ENCODE measurements at regions not wholly inside any gene's neighbourhood (a gene's known extent, or its start where the extent isn't known, plus 50 kb on each side); places are given as distances from the start of the nearest gene placed in this dataset.

- no peak for DNase-seq (ENCODE audit: low spot score)
These were observed 369.7 kb downstream of the MN1 start for GRCh38 chr22:27431896-27432295.

GRCh38 chr22:27433099-27433498 lies 368.5 kb downstream of the MN1 start:
- DNase-seq (ENCODE audit: low spot score): no peak

GRCh38 chr22:27433585-27434190 lies 367.9 kb downstream of the MN1 start:
- DNase-seq (ENCODE audit: low spot score): no peak

- DNase-seq (ENCODE audit: low spot score): no peak
These were observed 366.7 kb downstream of the MN1 start for GRCh38 chr22:27434898-27435297.

- no peak for DNase-seq (ENCODE audit: low spot score)
These were observed 365.5 kb downstream of the MN1 start for GRCh38 chr22:27435844-27436576.

- no peak for DNase-seq (ENCODE audit: low spot score)
These were observed 365.0 kb downstream of the MN1 start for GRCh38 chr22:27436591-27436990.

GRCh38 chr22:27437570-27437969 lies 364.0 kb downstream of the MN1 start:
- no peak for DNase-seq (ENCODE audit: low spot score)

GRCh38 chr22:27438271-27438980 lies 363.1 kb downstream of the MN1 start:
- DNase-seq (ENCODE audit: low spot score): no peak

GRCh38 chr22:27439131-27439530 lies 362.4 kb downstream of the MN1 start:
- no peak for DNase-seq (ENCODE audit: low spot score)

- DNase-seq (ENCODE audit: low spot score): no peak
These were observed 361.2 kb downstream of the MN1 start for GRCh38 chr22:27440304-27440865.

- no peak for DNase-seq (ENCODE audit: low spot score)
These were observed 359.7 kb downstream of the MN1 start for GRCh38 chr22:27441706-27442475.

- DNase-seq (ENCODE audit: low spot score): no peak
These were observed 358.2 kb downstream of the MN1 start for GRCh38 chr22:27443306-27443705.

GRCh38 chr22:27445881-27446280 lies 355.7 kb downstream of the MN1 start:
- no peak for DNase-seq (ENCODE audit: low spot score)

- DNase-seq (ENCODE audit: low spot score): no peak
These were observed 354.3 kb downstream of the MN1 start for GRCh38 chr22:27447289-27447688.

GRCh38 chr22:27450448-27450847 lies 351.1 kb downstream of the MN1 start:
- no peak for DNase-seq (ENCODE audit: low spot score)

- no peak for DNase-seq (ENCODE audit: low spot score)
These were observed 349.3 kb downstream of the MN1 start for GRCh38 chr22:27452245-27452644.

- no peak for DNase-seq (ENCODE audit: low spot score)
These were observed 348.6 kb downstream of the MN1 start for GRCh38 chr22:27452922-27453321.

GRCh38 chr22:27453725-27454124 lies 347.8 kb downstream of the MN1 start:
- no peak for DNase-seq (ENCODE audit: low spot score)

- DNase-seq (ENCODE audit: low spot score): no peak
These were observed 346.6 kb downstream of the MN1 start for GRCh38 chr22:27454807-27455450.

- no peak for DNase-seq (ENCODE audit: low spot score)
These were observed 346.0 kb downstream of the MN1 start for GRCh38 chr22:27455526-27455925.

All from mesenteric fat pad (tissue), 1 donor.